K562 (cell line): ENCODE measurements at regions not wholly inside any gene's neighbourhood (a gene's known extent, or its start where the extent isn't known, plus 50 kb on each side); places are given as distances from the start of the nearest gene placed in this dataset.

ENCODE experiments used
- ARID1B ChIP-seq: fragments of 450-650 bp; IDR thresholded peaks from 2 replicates; pipeline ENCODE4 v1.6.1; 2016; ENCODE audit warnings: antibody characterized with exemption, mild to moderate bottlenecking, inconsistent platforms
- CBFA2T2 ChIP-seq: fragments of 450-650 bp; conservative IDR thresholded peaks from 2 replicates; pipeline ENCODE4 v1.6.1; 2017; ENCODE audit warnings: mild to moderate bottlenecking
- CHAMP1 ChIP-seq: fragments of 450-650 bp; IDR thresholded peaks from 2 replicates; pipeline ENCODE4 v1.6.1; 2016; ENCODE audit warnings: mild to moderate bottlenecking
- CXXC5 ChIP-seq: fragments of 250-450 bp; sonication (Bioruptor Pico); IDR thresholded peaks from 2 replicates; pipeline ENCODE4 v1.8.0; 2022; ENCODE audit warnings: inconsistent platforms, mild to moderate bottlenecking, moderate library complexity
- DPF2 ChIP-seq: fragments of 450-650 bp; IDR thresholded peaks from 2 replicates; pipeline ENCODE4 v1.6.1; 2016
- EP300 ChIP-seq: IDR thresholded peaks from 2 replicates; pipeline ENCODE4 v1.6.1; 2012; ENCODE audit warnings: low read length, improper control_type of control experiment
- FOSL1 ChIP-seq: fragments of 200-800 bp; sonication (Bioruptor generic); conservative IDR thresholded peaks from 2 replicates; pipeline ENCODE4 v1.6.1; 2016; ENCODE audit warnings: missing genetic modification characterization, missing compliant biosample characterization
- JUN ChIP-seq, 2 experiments: sonication (generic) in 1 of 2; formaldehyde crosslinking in 1 of 2; IDR thresholded peaks; 2 replicates each; pipeline versions ENCODE4 v1.6.1 to v1.8.0; 2012 to 2022; ENCODE audit warnings: borderline replicate concordance in 2 of 2, mild to moderate bottlenecking in 2 of 2, improper control_type of control experiment in 1 of 2, low read depth in 1 of 2, low read length in 1 of 2, missing genetic modification reagents in 1 of 2
- NR4A1 ChIP-seq, 2 experiments: fragments of 250-450 bp in 1 of 2; fragments of 450-650 bp in 1 of 2; sonication (Bioruptor Pico) in 1 of 2; IDR thresholded peaks; 2 replicates each; pipeline versions ENCODE4 v1.4.0 to v1.6.1; 2016 to 2020; ENCODE audit warnings: mild to moderate bottlenecking in 2 of 2, missing compliant biosample characterization in 1 of 2, missing genetic modification characterization in 1 of 2, moderate library complexity in 1 of 2
- TAL1 ChIP-seq: fragments of 450-650 bp; IDR thresholded peaks from 2 replicates; pipeline ENCODE4 v1.6.1; 2016; ENCODE audit warnings: mild to moderate bottlenecking
- THAP12 ChIP-seq: fragments of 250-450 bp; sonication (Bioruptor Pico); IDR thresholded peaks from 2 replicates; pipeline ENCODE4 v1.9.0; 2021; ENCODE audit warnings: mild to moderate bottlenecking, inconsistent platforms
- ZHX1 ChIP-seq: fragments of 150-350 bp; conservative IDR thresholded peaks from 2 replicates; pipeline ENCODE4 v1.6.1; 2014; ENCODE audit warnings: low read length
- ZNF121 ChIP-seq: sonication (generic); formaldehyde crosslinking; conservative IDR thresholded peaks from 2 replicates; pipeline ENCODE4 v1.8.0; 2022; ENCODE audit warnings: missing genetic modification reagents
- ZNF592 ChIP-seq: fragments of 450-650 bp; IDR thresholded peaks from 2 replicates; pipeline ENCODE4 v1.6.1; 2017; ENCODE audit warnings: antibody characterized with exemption, mild to moderate bottlenecking
- TF ChIP-seq, protein P1 (sequence below): fragments of 450-650 bp; IDR thresholded peaks from 2 replicates; pipeline ENCODE4 v1.6.1; 2016

DNA sequence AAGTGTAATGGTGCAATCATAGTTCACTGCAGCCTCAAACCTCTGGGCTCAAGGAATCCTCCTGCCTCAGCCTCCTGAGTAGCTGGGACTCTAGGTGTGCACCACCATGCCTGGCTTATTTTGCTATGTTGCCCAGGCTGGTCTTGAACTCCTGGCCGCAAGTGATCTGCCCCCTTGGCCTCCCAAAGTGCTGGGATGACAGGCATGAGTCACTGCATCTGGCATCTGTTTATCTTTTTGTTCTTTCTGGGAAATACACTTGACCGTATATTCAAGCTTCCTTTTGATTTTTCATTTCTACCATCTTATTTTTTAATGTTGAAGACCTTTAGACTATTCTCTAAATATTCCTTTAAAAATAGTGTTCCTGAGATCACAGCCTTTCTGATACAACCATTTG, 82.4 kb upstream of the OSBPL8 start (continued):
- TF ChIP-seq ZNF121 (CRISPR knock-in tag) = peak; percentile 68; the same call in 1 of the 2 replicates
- TF ChIP-seq CXXC5 (CRISPR knock-in tag) = no peak
- TF ChIP-seq DPF2 = peak; percentile 39; the same call in 1 of the 2 replicates
- TF ChIP-seq THAP12 (CRISPR knock-in tag) = no peak
- no peak for TF ChIP-seq EP300
- no peak for TF ChIP-seq ZNF592
- peak; percentile 37; the same call in 1 of the 2 replicates for TF ChIP-seq CBFA2T2
- TF ChIP-seq JUN (IDR thresholded peaks at IDR 0.05; ENCODE audit: borderline replicate concordance, low read depth, low read length) = 0 out of 2 replicates have a peak, but pooled peaks have one; percentile 35
- TF ChIP-seq JUN (CRISPR knock-in tag; IDR thresholded peaks at IDR 0.05; ENCODE audit: borderline replicate concordance) = no peak
- TF ChIP-seq, protein P1, sequence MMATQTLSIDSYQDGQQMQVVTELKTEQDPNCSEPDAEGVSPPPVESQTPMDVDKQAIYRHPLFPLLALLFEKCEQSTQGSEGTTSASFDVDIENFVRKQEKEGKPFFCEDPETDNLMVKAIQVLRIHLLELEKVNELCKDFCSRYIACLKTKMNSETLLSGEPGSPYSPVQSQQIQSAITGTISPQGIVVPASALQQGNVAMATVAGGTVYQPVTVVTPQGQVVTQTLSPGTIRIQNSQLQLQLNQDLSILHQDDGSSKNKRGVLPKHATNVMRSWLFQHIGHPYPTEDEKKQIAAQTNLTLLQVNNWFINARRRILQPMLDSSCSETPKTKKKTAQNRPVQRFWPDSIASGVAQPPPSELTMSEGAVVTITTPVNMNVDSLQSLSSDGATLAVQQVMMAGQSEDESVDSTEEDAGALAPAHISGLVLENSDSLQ = no peak
- peak; percentile 76 for TF ChIP-seq FOSL1 (tag)
- TF ChIP-seq ZHX1 = no peak
- TF ChIP-seq NR4A1 (CRISPR knock-in tag; IDR thresholded peaks at IDR 0.05) = no peak
- TF ChIP-seq NR4A1 (tag; IDR thresholded peaks at IDR 0.05) = no peak
- TF ChIP-seq ARID1B = peak; percentile 65
- TF ChIP-seq CHAMP1 = no peak
- TF ChIP-seq TAL1 = peak; percentile 24; the same call in 1 of the 2 replicates
